ENCODE measurements at regions not wholly inside any gene's neighbourhood (a gene's known extent, or its start where the extent isn't known, plus 50 kb on each side); places are given as distances from the start of the nearest gene placed in this dataset.

DNA sequence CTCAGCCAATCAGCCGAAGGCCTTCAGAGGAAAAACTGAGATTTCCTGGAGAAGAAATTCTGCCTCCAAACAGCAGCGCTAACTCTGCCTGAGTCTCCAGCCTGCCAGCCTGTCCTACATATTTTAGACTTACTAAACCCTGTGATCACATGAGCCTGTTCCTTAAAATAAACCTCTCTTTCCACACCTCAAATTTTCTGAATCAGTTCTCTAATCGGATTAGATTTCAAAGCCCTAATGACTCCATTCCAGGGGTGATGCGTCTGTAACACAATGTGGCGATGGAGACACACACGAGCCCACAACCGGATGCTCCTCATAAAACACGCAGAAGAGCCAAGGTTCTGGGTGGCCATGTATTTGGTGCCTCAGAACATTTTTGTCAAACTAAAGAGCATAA is 1371.2 kb downstream of the BRD1 start:
- no peaks in the 10 kb centered on the region for H3K9me1 ChIP-seq (ENCODE audit: insufficient read depth, low read length)
- WGBS, 2 experiments (ENCODE audit: extremely low coverage in 2 of 2, insufficient read length in 1 of 2): 70% methylated on average over 2 of the region's 8 CpGs; no CpG with 5 or more reads in 1 of the 2 experiments
- DNase-seq (no peak), ATAC-seq (ENCODE audit: low read depth) (no peak)
- H3K27ac ChIP-seq (ENCODE audit: insufficient read depth, low read length): no peak overlapping the region
- no peak overlapping the region for H4K5ac ChIP-seq (ENCODE audit: low read depth, low read length)
- no peak overlapping the region for H2BK15ac ChIP-seq (ENCODE audit: low read depth, low read length)
- BruUV-seq (replicated peaks): no TSS peak
- H2AFZ ChIP-seq (replicated peaks; ENCODE audit: low read length, poor library complexity): no peak overlapping the region
- H2BK120ac ChIP-seq (ENCODE audit: low read depth, low read length): no peak overlapping the region
- no peaks in the 10 kb centered on the region for H3K27me3 ChIP-seq (ENCODE audit: control insufficient read depth, insufficient read depth, low read length)
- dilution Hi-C loops (cut with HindIII; ENCODE audit: low sequenced_read_pairs, unreplicated experiment) (no loop called here), intact Hi-C loops (cut with micrococcal nuclease) (no loop called here), in situ Hi-C loops (cut with MboI; ENCODE audit: low sequenced_read_pairs) (no loop called here)
- no peak overlapping the region for H4K8ac ChIP-seq (ENCODE audit: low read depth in 2 of 2, low read length in 2 of 2)
- TF ChIP-seq MAZ (IDR thresholded peaks at IDR 0.05; ENCODE audit: borderline replicate concordance, low read depth, low read length) (no peak), MAFK (IDR thresholded peaks at IDR 0.05; ENCODE audit: low read depth, low read length) (no peak), RCOR1 (IDR thresholded peaks at IDR 0.05; ENCODE audit: insufficient replicate concordance, low read length) (no peak), BHLHE40 (IDR thresholded peaks at IDR 0.05; ENCODE audit: low read depth, low read length) (no peak), SMC3 (IDR thresholded peaks at IDR 0.05; ENCODE audit: low read depth, low read length) (no peak), CEBPB (IDR thresholded peaks at IDR 0.05; ENCODE audit: low read depth, low read length) (no peak)
- TF ChIP-seq, protein P1, sequence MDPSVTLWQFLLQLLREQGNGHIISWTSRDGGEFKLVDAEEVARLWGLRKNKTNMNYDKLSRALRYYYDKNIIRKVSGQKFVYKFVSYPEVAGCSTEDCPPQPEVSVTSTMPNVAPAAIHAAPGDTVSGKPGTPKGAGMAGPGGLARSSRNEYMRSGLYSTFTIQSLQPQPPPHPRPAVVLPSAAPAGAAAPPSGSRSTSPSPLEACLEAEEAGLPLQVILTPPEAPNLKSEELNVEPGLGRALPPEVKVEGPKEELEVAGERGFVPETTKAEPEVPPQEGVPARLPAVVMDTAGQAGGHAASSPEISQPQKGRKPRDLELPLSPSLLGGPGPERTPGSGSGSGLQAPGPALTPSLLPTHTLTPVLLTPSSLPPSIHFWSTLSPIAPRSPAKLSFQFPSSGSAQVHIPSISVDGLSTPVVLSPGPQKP (IDR thresholded peaks at IDR 0.05; ENCODE audit: borderline replicate concordance, low read depth, low read length): no peak
- no peak overlapping the region for H3K56ac ChIP-seq (ENCODE audit: extremely low read depth, insufficient read depth, low read length)
- no peak overlapping the region for H3K23ac ChIP-seq (ENCODE audit: low read depth, low read length)
- no peak overlapping the region for H2BK5ac ChIP-seq (ENCODE audit: low read depth, low read length, poor library complexity, severe bottlenecking)
- no peak overlapping the region for H2BK20ac ChIP-seq (ENCODE audit: low read depth, low read length)
- no peak overlapping the region for H3K4me2 ChIP-seq (ENCODE audit: low read depth, low read length)
- no peaks in the 10 kb centered on the region for H3K79me1 ChIP-seq (ENCODE audit: low read depth in 1 of 2, low read length in 2 of 2)
- ChIA-PET CTCF (no interaction called here), POLR2A (ENCODE audit: unreplicated experiment) (no interaction called here)
- no peaks in the 10 kb centered on the region for H4K20me1 ChIP-seq (ENCODE audit: insufficient read depth, low read length)
- no peaks in the 10 kb centered on the region for H3K36me3 ChIP-seq (ENCODE audit: control insufficient read depth, insufficient read depth, low read length)
- peaks cover 50% of the 10 kb centered on the region for H3K9me3 ChIP-seq (ENCODE audit: control insufficient read depth, insufficient read depth, low read length)
- no peak overlapping the region for H3K18ac ChIP-seq (ENCODE audit: low read depth, low read length)
- H2AK9ac ChIP-seq (replicated peaks; ENCODE audit: low read depth, low read length, poor library complexity): no peak overlapping the region
- H3K4me3 ChIP-seq (ENCODE audit: insufficient read depth, low read depth, low read length): no peak overlapping the region
- H4K91ac ChIP-seq (ENCODE audit: insufficient read depth, low read depth, low read length): no peak overlapping the region
- H2AK5ac ChIP-seq (ENCODE audit: low read depth, low read length): no peak overlapping the region
- no peak overlapping the region for H3K14ac ChIP-seq (replicated peaks; ENCODE audit: low read depth, low read length)
- H3K4ac ChIP-seq (ENCODE audit: low read depth, low read length): no peak overlapping the region
- no peaks in the 10 kb centered on the region for H3K4me1 ChIP-seq (ENCODE audit: control insufficient read depth, insufficient read depth, low read length)
- H3K9ac ChIP-seq (ENCODE audit: low read depth, low read length): no peak overlapping the region

Measured in IMR-90 (cell line).